ENCODE measurements at regions not wholly inside any gene's neighbourhood (a gene's known extent, or its start where the extent isn't known, plus 50 kb on each side); places are given as distances from the start of the nearest gene placed in this dataset.

GRCh38 chr5:17690473-17690872 lies 56.2 kb downstream of the TAF11L14 start:
- no peaks in the 10 kb centered on the region for H3K9me3 ChIP-seq (ENCODE audit: control insufficient read depth, low read length)
- no peaks in the 10 kb centered on the region for H3K36me3 ChIP-seq (ENCODE audit: control insufficient read depth in 1 of 2, insufficient read depth in 2 of 2, low read length in 1 of 2)
- DNase-seq, result no peak
- H3K4me1 ChIP-seq (ENCODE audit: control insufficient read depth in 1 of 2, insufficient read depth in 2 of 2, low read length in 2 of 2), result no peaks in the 10 kb centered on the region
- no peak for ATAC-seq (ENCODE audit: low FRiP score)
- WGBS, 2 donors, result 46 to 49% methylated on average over 3 of the region's 3 CpGs
- peaks cover 0 to 1% of the 10 kb centered on the region in 2 donors for H3K27me3 ChIP-seq (ENCODE audit: control insufficient read depth in 1 of 2, insufficient read depth in 2 of 2, low read length in 1 of 2)
- H3K4me3 ChIP-seq (ENCODE audit: low read length in 2 of 2), result no peak overlapping the region
- H3K27ac ChIP-seq (ENCODE audit: low read depth in 1 of 2, low read length in 2 of 2), result no peak overlapping the region
- intact Hi-C loops (cut with DNase I), result no loop called here

DNA sequence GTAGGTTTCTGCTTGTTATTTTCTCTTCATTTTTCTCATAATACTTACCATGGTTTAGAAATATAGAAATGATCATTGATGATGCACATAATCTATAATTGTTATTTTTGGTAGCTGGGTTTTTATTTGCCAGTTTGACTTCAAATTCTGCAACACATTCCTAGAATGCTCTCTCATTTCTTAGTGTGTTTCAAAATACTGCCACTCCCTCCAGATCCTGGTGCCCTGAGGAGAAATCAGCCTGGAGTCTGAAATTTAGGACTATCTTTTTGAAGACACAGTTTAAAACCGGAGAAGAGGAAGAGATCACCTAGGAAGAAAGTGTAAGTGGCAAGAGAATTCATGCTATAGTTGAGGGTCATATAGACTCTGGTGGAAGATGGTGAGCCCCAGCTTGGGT lies 57.5 kb downstream of the TAF11L14 start:
- DNase-seq (no peak), ATAC-seq (ENCODE audit: low FRiP score) (no peak)
- H3K27ac ChIP-seq (ENCODE audit: low read depth in 1 of 2, low read length in 2 of 2), result no peak overlapping the region
- no peaks in the 10 kb centered on the region for H3K9me3 ChIP-seq (ENCODE audit: control insufficient read depth, low read length)
- H3K36me3 ChIP-seq (ENCODE audit: control insufficient read depth in 1 of 2, insufficient read depth in 2 of 2, low read length in 1 of 2), result no peaks in the 10 kb centered on the region
- peaks cover 0 to 1% of the 10 kb centered on the region in 2 donors for H3K27me3 ChIP-seq (ENCODE audit: control insufficient read depth in 1 of 2, insufficient read depth in 2 of 2, low read length in 1 of 2)
- 79 to 83% methylated on average over 1 of the region's 1 CpG for WGBS, 2 donors
- intact Hi-C loops (cut with DNase I), result no loop called here
- no peaks in the 10 kb centered on the region for H3K4me1 ChIP-seq (ENCODE audit: control insufficient read depth in 1 of 2, insufficient read depth in 2 of 2, low read length in 2 of 2)
- H3K4me3 ChIP-seq (ENCODE audit: low read length in 2 of 2), result no peak overlapping the region

- DNase-seq (no peak), ATAC-seq (ENCODE audit: low FRiP score) (no peak)
- Histone ChIP-seq H3K4me1 (ENCODE audit: control insufficient read depth in 1 of 2, insufficient read depth in 2 of 2, low read length in 2 of 2) (no peaks in the 10 kb centered on the region), H3K27ac (ENCODE audit: low read depth in 1 of 2, low read length in 2 of 2) (no peak overlapping the region), H3K27me3 (ENCODE audit: control insufficient read depth in 1 of 2, insufficient read depth in 2 of 2, low read length in 1 of 2) (peaks cover 0 to 1% of the 10 kb centered on the region in 2 donors), H3K4me3 (ENCODE audit: low read length in 2 of 2) (no peak overlapping the region), H3K36me3 (ENCODE audit: control insufficient read depth in 1 of 2, insufficient read depth in 2 of 2, low read length in 1 of 2) (no peaks in the 10 kb centered on the region), H3K9me3 (ENCODE audit: control insufficient read depth, low read length) (no peaks in the 10 kb centered on the region)
- intact Hi-C loops (cut with DNase I), result no loop called here
Measured at GRCh38 chr5:17694371-17694770, 60.1 kb downstream of the TAF11L14 start.

DNA sequence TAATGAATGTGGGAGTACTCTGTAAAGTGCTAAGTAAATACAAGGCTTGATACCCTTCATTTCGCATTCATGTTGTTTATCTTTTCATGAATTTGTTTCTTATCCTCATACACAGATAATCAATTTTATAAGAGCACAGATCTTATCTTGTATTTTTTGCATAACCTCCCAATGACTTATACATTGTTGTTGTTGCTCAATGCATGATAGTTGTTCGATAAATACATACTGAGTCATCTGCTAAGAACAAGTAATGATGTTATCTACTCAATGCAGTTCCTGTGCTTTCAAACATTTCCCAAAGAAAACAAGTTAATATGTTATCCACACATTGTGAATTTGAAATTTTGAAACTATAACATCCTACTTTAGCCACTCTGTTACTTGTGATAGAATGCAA lies 60.7 kb downstream of the TAF11L14 start:
- no peak overlapping the region for H3K27ac ChIP-seq (ENCODE audit: low read depth in 1 of 2, low read length in 2 of 2)
- no peaks in the 10 kb centered on the region for H3K4me1 ChIP-seq (ENCODE audit: control insufficient read depth in 1 of 2, insufficient read depth in 2 of 2, low read length in 2 of 2)
- H3K27me3 ChIP-seq (ENCODE audit: control insufficient read depth in 1 of 2, insufficient read depth in 2 of 2, low read length in 1 of 2), result peaks cover 0 to 1% of the 10 kb centered on the region in 2 donors
- intact Hi-C loops (cut with DNase I), result no loop called here
- no peaks in the 10 kb centered on the region for H3K9me3 ChIP-seq (ENCODE audit: control insufficient read depth, low read length)
- DNase-seq (no peak), ATAC-seq (ENCODE audit: low FRiP score) (no peak)
- no peak overlapping the region for H3K4me3 ChIP-seq (ENCODE audit: low read length in 2 of 2)
- no peaks in the 10 kb centered on the region for H3K36me3 ChIP-seq (ENCODE audit: control insufficient read depth in 1 of 2, insufficient read depth in 2 of 2, low read length in 1 of 2)
- 72 to 87% methylated on average over 2 of the region's 2 CpGs for WGBS, 2 donors

DNA sequence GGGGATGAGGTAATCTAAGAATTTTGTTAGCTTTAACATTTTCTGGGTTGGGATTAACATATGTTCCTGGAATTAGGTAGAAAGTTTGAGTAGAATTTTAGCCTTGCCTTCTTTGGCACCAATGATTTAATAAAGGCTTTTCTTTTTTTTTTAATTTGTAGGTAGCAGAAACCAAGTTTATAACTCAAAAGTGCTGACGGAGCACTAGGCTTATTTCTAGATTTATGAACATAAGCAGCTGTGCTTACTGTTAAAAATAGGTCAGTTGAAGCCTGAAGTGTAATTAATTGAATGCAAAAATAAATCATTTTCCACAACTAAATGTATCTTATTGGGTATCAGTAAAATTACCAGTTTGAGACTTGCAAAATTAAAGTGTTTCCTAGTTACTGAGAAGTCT lies 62.4 kb downstream of the TAF11L14 start:
- no peaks in the 10 kb centered on the region for H3K4me1 ChIP-seq (ENCODE audit: control insufficient read depth in 1 of 2, insufficient read depth in 2 of 2, low read length in 2 of 2)
- no peak overlapping the region for H3K4me3 ChIP-seq (ENCODE audit: low read length in 2 of 2)
- H3K27me3 ChIP-seq (ENCODE audit: control insufficient read depth in 1 of 2, insufficient read depth in 2 of 2, low read length in 1 of 2), result no peaks in the 10 kb centered on the region
- no peaks in the 10 kb centered on the region for H3K36me3 ChIP-seq (ENCODE audit: control insufficient read depth in 1 of 2, insufficient read depth in 2 of 2, low read length in 1 of 2)
- ATAC-seq (ENCODE audit: low FRiP score) (no peak), DNase-seq (no peak)
- WGBS, 2 donors, result 3 to 19% methylated on average over 1 of the region's 1 CpG
- no peak overlapping the region for H3K27ac ChIP-seq (ENCODE audit: low read depth in 1 of 2, low read length in 2 of 2)
- intact Hi-C loops (cut with DNase I), result no loop called here
- H3K9me3 ChIP-seq (ENCODE audit: control insufficient read depth, low read length), result peaks cover 3% of the 10 kb centered on the region

- intact Hi-C loops (cut with DNase I), result no loop called here
- Histone ChIP-seq H3K27me3 (ENCODE audit: control insufficient read depth in 1 of 2, insufficient read depth in 2 of 2, low read length in 1 of 2) (no peaks in the 10 kb centered on the region), H3K4me3 (ENCODE audit: low read length in 2 of 2) (no peak overlapping the region), H3K36me3 (ENCODE audit: control insufficient read depth in 1 of 2, insufficient read depth in 2 of 2, low read length in 1 of 2) (no peaks in the 10 kb centered on the region), H3K9me3 (ENCODE audit: control insufficient read depth, low read length) (peaks cover 3% of the 10 kb centered on the region), H3K27ac (ENCODE audit: low read depth in 1 of 2, low read length in 2 of 2) (no peak overlapping the region), H3K4me1 (ENCODE audit: control insufficient read depth in 1 of 2, insufficient read depth in 2 of 2, low read length in 2 of 2) (no peaks in the 10 kb centered on the region)
- DNase-seq, result no peak
- no peak for ATAC-seq (ENCODE audit: low FRiP score)
- WGBS, 2 donors, result 65 to 66% methylated on average over 3 of the region's 3 CpGs
Measured at GRCh38 chr5:17697671-17698070, 63.4 kb downstream of the TAF11L14 start.

- no peak for ATAC-seq (ENCODE audit: low FRiP score)
- intact Hi-C loops (cut with DNase I), result no loop called here
- Histone ChIP-seq H3K27me3 (ENCODE audit: control insufficient read depth in 1 of 2, insufficient read depth in 2 of 2, low read length in 1 of 2) (no peaks in the 10 kb centered on the region), H3K36me3 (ENCODE audit: control insufficient read depth in 1 of 2, insufficient read depth in 2 of 2, low read length in 1 of 2) (no peaks in the 10 kb centered on the region), H3K9me3 (ENCODE audit: control insufficient read depth, low read length) (no peaks in the 10 kb centered on the region), H3K4me3 (ENCODE audit: low read length in 2 of 2) (no peak overlapping the region), H3K4me1 (ENCODE audit: control insufficient read depth in 1 of 2, insufficient read depth in 2 of 2, low read length in 2 of 2) (no peaks in the 10 kb centered on the region), H3K27ac (ENCODE audit: low read depth in 1 of 2, low read length in 2 of 2) (no peak overlapping the region)
- no peak for DNase-seq
- WGBS, 2 donors, result 89% methylated on average over 2 of the region's 2 CpGs
Measured at GRCh38 chr5:17709011-17709710, 74.9 kb downstream of the TAF11L14 start.

GRCh38 chr5:17713301-17713700 lies 79.0 kb downstream of the TAF11L14 start:
- 90% methylated on average over 1 of the region's 1 CpG for WGBS, 2 donors
- no peak for DNase-seq
- H3K4me1 ChIP-seq (ENCODE audit: control insufficient read depth in 1 of 2, insufficient read depth in 2 of 2, low read length in 2 of 2), result no peaks in the 10 kb centered on the region

DNA sequence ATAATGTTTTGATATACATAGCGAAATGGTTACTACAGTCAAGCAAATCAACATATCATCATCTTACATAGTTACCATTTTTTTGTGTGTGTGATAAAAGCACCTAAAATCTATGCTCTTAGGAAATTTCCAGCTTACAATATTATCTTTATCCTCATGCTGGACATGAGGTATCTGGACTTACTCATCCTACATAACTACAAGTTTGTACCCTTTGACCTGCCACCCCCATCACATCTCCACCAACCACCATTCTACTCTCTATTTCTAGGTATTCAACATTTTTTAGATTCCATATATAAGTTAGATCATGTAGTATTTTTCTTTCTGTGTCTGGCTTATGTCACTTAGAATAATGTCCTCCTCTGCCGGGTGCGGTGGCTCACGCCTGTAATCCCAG lies 79.9 kb downstream of the TAF11L14 start:
- WGBS, 2 donors, result 71 to 74% methylated on average over 4 of the region's 4 CpGs
- intact Hi-C loops (cut with DNase I), result no loop called here
- no peak overlapping the region for H3K4me3 ChIP-seq (ENCODE audit: low read length in 2 of 2)
- no peaks in the 10 kb centered on the region for H3K9me3 ChIP-seq (ENCODE audit: control insufficient read depth, low read length)
- no peaks in the 10 kb centered on the region for H3K4me1 ChIP-seq (ENCODE audit: control insufficient read depth in 1 of 2, insufficient read depth in 2 of 2, low read length in 2 of 2)
- no peak for ATAC-seq (ENCODE audit: low FRiP score)
- no peak for DNase-seq
- no peaks in the 10 kb centered on the region for H3K27me3 ChIP-seq (ENCODE audit: control insufficient read depth in 1 of 2, insufficient read depth in 2 of 2, low read length in 1 of 2)
- no peaks in the 10 kb centered on the region for H3K36me3 ChIP-seq (ENCODE audit: control insufficient read depth in 1 of 2, insufficient read depth in 2 of 2, low read length in 1 of 2)
- no peak overlapping the region for H3K27ac ChIP-seq (ENCODE audit: low read depth in 1 of 2, low read length in 2 of 2)

More at GRCh38 chr5:17713301-17713700, 79.0 kb downstream of the TAF11L14 start:
- H3K27me3 ChIP-seq (ENCODE audit: control insufficient read depth in 1 of 2, insufficient read depth in 2 of 2, low read length in 1 of 2), result no peaks in the 10 kb centered on the region
- H3K4me3 ChIP-seq (ENCODE audit: low read length in 2 of 2), result no peak overlapping the region
- H3K36me3 ChIP-seq (ENCODE audit: control insufficient read depth in 1 of 2, insufficient read depth in 2 of 2, low read length in 1 of 2), result no peaks in the 10 kb centered on the region
- intact Hi-C loops (cut with DNase I), result no loop called here
- H3K9me3 ChIP-seq (ENCODE audit: control insufficient read depth, low read length), result no peaks in the 10 kb centered on the region
- H3K27ac ChIP-seq (ENCODE audit: low read depth in 1 of 2, low read length in 2 of 2), result no peak overlapping the region
- ATAC-seq (ENCODE audit: low FRiP score), result no peak

Measured in aorta (tissue), 5 donors.